H9 (cell line): ENCODE measurements at regions not wholly inside any gene's neighbourhood (a gene's known extent, or its start where the extent isn't known, plus 50 kb on each side); places are given as distances from the start of the nearest gene placed in this dataset.

ENCODE experiments used
- DNase-seq: peaks from one replicate; pipeline ENCODE4 v3.0.0-alpha.2; 2017
- H2AFZ ChIP-seq: one replicate; pipeline ENCODE4 v1.6.1; 2013; ENCODE audit warnings: mild to moderate bottlenecking, low read length, control low read depth, moderate library complexity
- H2AK5ac ChIP-seq: 2 replicates; pipeline ENCODE4 v1.6.1; 2013; ENCODE audit warnings: low read length, control low read depth, mixed read lengths; ENCODE audit not compliant: insufficient read length
- H2BK120ac ChIP-seq: one replicate; pipeline ENCODE4 v1.6.1; 2013; ENCODE audit warnings: low read depth, mild to moderate bottlenecking, low read length, control low read depth, inconsistent platforms; ENCODE audit not compliant: poor library complexity, severe bottlenecking
- H2BK12ac ChIP-seq: 2 replicates; pipeline ENCODE4 v1.6.1; 2013; ENCODE audit warnings: low read length, control low read depth, mixed read lengths, low read depth; ENCODE audit not compliant: insufficient read length
- H2BK15ac ChIP-seq: 2 replicates; pipeline ENCODE4 v1.6.1; 2013; ENCODE audit warnings: low read depth, low read length, control low read depth
- H2BK20ac ChIP-seq: one replicate; pipeline ENCODE4 v1.6.1; 2013; ENCODE audit warnings: low read depth, mild to moderate bottlenecking, low read length, control low read depth, inconsistent platforms; ENCODE audit not compliant: poor library complexity, severe bottlenecking
- H2BK5ac ChIP-seq: 2 replicates; pipeline ENCODE4 v1.6.1; 2013; ENCODE audit warnings: low read length, control low read depth, mixed read lengths; ENCODE audit not compliant: insufficient read length
- H3K14ac ChIP-seq: 2 replicates; pipeline ENCODE4 v1.6.1; 2013; ENCODE audit warnings: low read length, control low read depth; ENCODE audit not compliant: insufficient read depth
- H3K18ac ChIP-seq: 2 replicates; pipeline ENCODE4 v1.6.1; 2013; ENCODE audit warnings: low read depth, mild to moderate bottlenecking, mixed read lengths, low read length, control low read depth; ENCODE audit not compliant: insufficient read length
- H3K23ac ChIP-seq: 2 replicates; pipeline ENCODE4 v1.6.1; 2013; ENCODE audit warnings: low read length, control low read depth, mixed read lengths, low read depth; ENCODE audit not compliant: insufficient read length
- H3K23me2 ChIP-seq: 2 replicates; pipeline ENCODE4 v1.6.1; 2013; ENCODE audit warnings: low read depth, mild to moderate bottlenecking, mixed read lengths, low read length, control low read depth; ENCODE audit not compliant: insufficient read length, poor library complexity, severe bottlenecking
- H3K27ac ChIP-seq: 2 replicates; pipeline ENCODE4 v1.5.1; 2013; ENCODE audit warnings: low read length, control low read depth, mixed read lengths, low read depth; ENCODE audit not compliant: insufficient read length
- H3K27me3 ChIP-seq: 2 replicates; pipeline ENCODE4 v1.6.1; 2013; ENCODE audit warnings: low read length, control low read depth, inconsistent platforms; ENCODE audit not compliant: insufficient read depth
- H3K4ac ChIP-seq: 2 replicates; pipeline ENCODE4 v1.6.1; 2013; ENCODE audit warnings: low read depth, mild to moderate bottlenecking, control low read depth, inconsistent platforms, low read length, moderate library complexity
- H3K4me1 ChIP-seq: 2 replicates; pipeline ENCODE4 v1.6.1; 2013; ENCODE audit warnings: low read length, control low read depth, inconsistent platforms; ENCODE audit not compliant: insufficient read depth
- H3K4me2 ChIP-seq: 2 replicates; pipeline ENCODE4 v1.6.1; 2013; ENCODE audit warnings: low read length, control low read depth, mixed read lengths; ENCODE audit not compliant: insufficient read length, insufficient read depth
- H3K56ac ChIP-seq: 2 replicates; pipeline ENCODE4 v1.6.1; 2013; ENCODE audit warnings: low read depth, mild to moderate bottlenecking, mixed read lengths, low read length, control low read depth; ENCODE audit not compliant: insufficient read length
- H3K79me1 ChIP-seq: 2 replicates; pipeline ENCODE4 v1.6.1; 2013; ENCODE audit warnings: low read depth, mild to moderate bottlenecking, moderate library complexity, low read length, control low read depth, inconsistent platforms; ENCODE audit not compliant: insufficient read depth, poor library complexity, severe bottlenecking
- H3K79me2 ChIP-seq: 2 replicates; pipeline ENCODE4 v1.6.1; 2013; ENCODE audit warnings: low read length, control low read depth, inconsistent platforms; ENCODE audit not compliant: insufficient read depth
- H3K9ac ChIP-seq: 2 replicates; pipeline ENCODE4 v1.6.1; 2013; ENCODE audit warnings: low read length, control low read depth, mixed read lengths; ENCODE audit not compliant: insufficient read length; ENCODE audit errors: extremely low read depth
- H3K9me3 ChIP-seq: one replicate; pipeline ENCODE4 v1.6.1; 2013; ENCODE audit warnings: low read depth, low read length, inconsistent platforms; ENCODE audit not compliant: control insufficient read depth
- H3T11ph ChIP-seq: one replicate; pipeline ENCODE4 v1.6.1; 2013; ENCODE audit warnings: mild to moderate bottlenecking, low read length, control low read depth, inconsistent platforms
- H4K20me1 ChIP-seq: one replicate; pipeline ENCODE4 v1.6.1; 2013; ENCODE audit not compliant: control insufficient read depth, insufficient read length, insufficient read depth
- H4K5ac ChIP-seq: 2 replicates; pipeline ENCODE4 v1.6.1; 2013; ENCODE audit warnings: low read depth, mild to moderate bottlenecking, mixed read lengths, low read length, control low read depth; ENCODE audit not compliant: insufficient read length
- H4K8ac ChIP-seq: replicated peaks from 2 replicates; pipeline ENCODE4 v1.6.1; 2013; ENCODE audit warnings: low read length, control low read depth, mixed read lengths, low read depth; ENCODE audit not compliant: insufficient read length
- H4K91ac ChIP-seq: 2 replicates; pipeline ENCODE4 v1.6.1; 2013; ENCODE audit warnings: low read depth, mild to moderate bottlenecking, moderate library complexity, mixed read lengths, low read length, control low read depth; ENCODE audit not compliant: insufficient read length
- H3K27ac Mint-ChIP-seq, 3 experiments: 2 replicates in 2 of 3; 3 replicates in 1 of 3; pipeline ENCODE4 v1.8.0; 2020 to 2021; ENCODE audit warnings: mixed read lengths in 3 of 3, mild to moderate bottlenecking in 1 of 3, moderate library complexity in 1 of 3
- H3K27me3 Mint-ChIP-seq: 2 replicates; pipeline ENCODE4 v1.8.0; 2021; ENCODE audit warnings: low read depth, mild to moderate bottlenecking, moderate library complexity, mixed read lengths
- H3K36me3 Mint-ChIP-seq, 3 experiments: 2 replicates in 2 of 3; 3 replicates in 1 of 3; pipeline ENCODE4 v1.8.0; 2020 to 2021; ENCODE audit warnings: low read depth in 3 of 3, mixed read lengths in 3 of 3; ENCODE audit not compliant: insufficient read depth in 1 of 3
- H3K4me1 Mint-ChIP-seq, 2 experiments: 2 replicates each; pipeline ENCODE4 v1.8.0; 2020; ENCODE audit warnings: mixed read lengths in 2 of 2
- H3K4me3 Mint-ChIP-seq, 2 experiments: 2 replicates in 1 of 2; 3 replicates in 1 of 2; pipeline ENCODE4 v1.8.0; 2020 to 2021; ENCODE audit warnings: mild to moderate bottlenecking in 2 of 2, mixed read lengths in 2 of 2, moderate library complexity in 1 of 2
- H3K9me3 Mint-ChIP-seq, 2 experiments: 2 replicates in 1 of 2; 3 replicates in 1 of 2; pipeline ENCODE4 v1.8.0; 2020; ENCODE audit warnings: mild to moderate bottlenecking in 2 of 2, mixed read lengths in 2 of 2, moderate library complexity in 1 of 2
- CTCF ChIP-seq: fragments of 200-600 bp; sonication (generic); conservative IDR thresholded peaks from 3 replicates; pipeline ENCODE4 v1.8.0; 2021; ENCODE audit warnings: antibody characterized with exemption, mild to moderate bottlenecking
- WGBS: extraction: QIAGEN DNeasy Blood & Tissue Kit; methylation state at CpG from one replicate; pipeline ENCODE4 v1.1.7; 2013; ENCODE audit warnings: missing lambda C conversion rate, low lambda C conversion rate, mixed read lengths; ENCODE audit not compliant: insufficient read length; ENCODE audit errors: extremely low coverage; 5-methylcytosine and 5-hydroxymethylcytosine counted together

GRCh38 chr10:44193166-44193565, 191.7 kb downstream of the CXCL12 start:
- H2AK5ac ChIP-seq = no peak overlapping the region
- Mint-ChIP-seq H3K27me3 (no peaks in the 10 kb centered on the region; the same call in 1 of the 2 replicates), H3K4me3 (no peak overlapping the region), H3K9me3 (peaks cover 3 to 7% of the 10 kb centered on the region in 2 experiments; a peak in 3 of 5 replicates), H3K4me1 (peaks cover 3 to 4% of the 10 kb centered on the region in 2 experiments), H3K27ac (0 out of 7 replicates have a peak overlapping the region, but pooled peaks of 1 of the 3 experiments have one; percentile 40), H3K36me3 (peaks cover 0 to 2% (median 0%) of the 10 kb centered on the region in 3 experiments; a peak in 1 of 7 replicates)
- no peaks in the 10 kb centered on the region for H3K27me3 ChIP-seq
- H3T11ph ChIP-seq = no peak overlapping the region
- no peaks in the 10 kb centered on the region for H3K79me1 ChIP-seq
- H3K4me1 ChIP-seq = no peaks in the 10 kb centered on the region
- H3K56ac ChIP-seq = no peak overlapping the region
- H3K23ac ChIP-seq = no peak overlapping the region
- H4K5ac ChIP-seq = no peak overlapping the region
- no peaks in the 10 kb centered on the region for H4K20me1 ChIP-seq
- H2AFZ ChIP-seq = no peak overlapping the region
- TF ChIP-seq CTCF = no peak
- no peak overlapping the region for H2BK120ac ChIP-seq
- no peak overlapping the region for H3K9ac ChIP-seq
- H2BK20ac ChIP-seq = no peak overlapping the region
- H3K14ac ChIP-seq = no peak overlapping the region
- H3K27ac ChIP-seq = no peak overlapping the region
- H2BK5ac ChIP-seq = no peak overlapping the region
- H2BK12ac ChIP-seq = no peak overlapping the region
- no peaks in the 10 kb centered on the region for H3K79me2 ChIP-seq
- H2BK15ac ChIP-seq = no peak overlapping the region
- H4K91ac ChIP-seq = no peak overlapping the region
- DNase-seq = no peak
- H4K8ac ChIP-seq = no peak overlapping the region
- no peak overlapping the region for H3K4me2 ChIP-seq
- no peak overlapping the region for H3K18ac ChIP-seq
- no CpG with 5 or more reads among the region's 3 CpGs for WGBS
- no peaks in the 10 kb centered on the region for H3K23me2 ChIP-seq
- no peak overlapping the region for H3K4ac ChIP-seq
- H3K9me3 ChIP-seq = no peaks in the 10 kb centered on the region
